Psoas muscle (tissue), 7 donors: ENCODE measurements at regions not wholly inside any gene's neighbourhood (a gene's known extent, or its start where the extent isn't known, plus 50 kb on each side); places are given as distances from the start of the nearest gene placed in this dataset.

ENCODE experiments used
- ATAC-seq, 4 donors: fragments of 200-7000 bp; cut with Tn5 transposase; one replicate each; pipeline ENCODE4 v1.9.1; 2020; ENCODE audit warnings: moderate library complexity in 3 of 4, mild to moderate bottlenecking in 2 of 4
- DNase-seq, 2 donors: peaks; one replicate each; pipeline ENCODE4 v3.0.0-alpha.2; 2020
- H3K27ac ChIP-seq: fragments of 200-600 bp; one replicate; pipeline ENCODE4 v1.8.0; 2022
- H3K27me3 ChIP-seq, 3 donors: fragments of 200-600 bp in 1 of 3; one replicate each; pipeline versions ENCODE4 v1.6.1 to v1.8.0; 2013 to 2022; ENCODE audit warnings: low read length in 2 of 3, mild to moderate bottlenecking in 2 of 3, moderate library complexity in 1 of 3; ENCODE audit not compliant: insufficient read depth in 3 of 3
- H3K36me3 ChIP-seq, 2 donors: fragments of 200-600 bp in 1 of 2; one replicate each; pipeline versions ENCODE4 v1.6.1 to v1.8.0; 2013 to 2022; ENCODE audit warnings: low read depth in 1 of 2, mild to moderate bottlenecking in 1 of 2, moderate library complexity in 1 of 2; ENCODE audit not compliant: insufficient read depth in 1 of 2
- H3K4me1 ChIP-seq: fragments of 200-600 bp; one replicate; pipeline ENCODE4 v1.8.0; 2022
- H3K4me3 ChIP-seq: fragments of 200-600 bp; one replicate; pipeline ENCODE4 v1.8.0; 2022; ENCODE audit warnings: mild to moderate bottlenecking
- H3K9me3 ChIP-seq: fragments of 200-600 bp; one replicate; pipeline ENCODE4 v1.8.0; 2022
- WGBS, 3 donors: extraction: QIAGEN DNeasy Blood & Tissue Kit; methylation state at CpG; one replicate each; pipeline versions ENCODE4 v1.1.6 to v1.1.7; 2013; 5-methylcytosine and 5-hydroxymethylcytosine counted together
- intact Hi-C, 2 donors: fragments of 100-400 bp; cut with DNase I; formaldehyde crosslinking; loops; one replicate each; pipeline versions ENCODE4 v1.11.0 to v1.14.2; 2022
- TF ChIP-seq, protein P1 (sequence below): fragments of 200-600 bp; IDR thresholded peaks from one replicate; pipeline ENCODE4 v1.8.0; 2022; ENCODE audit warnings: antibody characterized with exemption
- donor health status: healthy with polysubstance abuse.
- donor health status: DM: no; HTN: no; CAD: no; lungs with moderate emphysema.
- donor health status: Bipolar disorder and iron deficiency.
- donor health status: healthy.
- donor health status: DM: yes; HTN: yes; CAD: no.
- donor health status: DM: no; HTN: no; CAD: no.
- donor health status: DM: yes; HTN: yes; CAD: no.

DNA sequence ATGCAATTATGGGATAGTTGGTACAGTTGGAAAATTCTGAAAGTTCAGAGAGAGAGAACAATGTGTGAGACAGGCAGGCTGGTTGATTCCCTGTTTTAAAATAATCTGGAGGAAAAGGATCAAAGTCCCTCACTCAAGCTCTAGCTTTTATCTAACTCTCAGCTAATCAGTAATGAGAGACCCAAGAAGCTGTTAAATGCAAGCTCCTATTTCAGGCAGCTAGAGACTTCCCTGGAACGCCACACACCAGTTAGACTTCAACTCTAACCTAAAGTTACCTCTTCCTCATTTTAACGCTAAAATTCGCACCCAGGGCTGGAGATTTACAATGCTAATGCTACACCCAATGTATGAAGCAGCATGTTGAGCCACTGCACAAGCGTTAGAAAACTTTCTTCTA is 243.1 kb downstream of the EN1 start:
- Histone ChIP-seq H3K9me3 (no peaks in the 10 kb centered on the region), H3K27ac (no peak overlapping the region), H3K36me3 (no peaks in the 10 kb centered on the region), H3K27me3 (no peaks in the 10 kb centered on the region), H3K4me3 (no peak overlapping the region), H3K4me1 (no peaks in the 10 kb centered on the region)
- TF ChIP-seq, protein P1, sequence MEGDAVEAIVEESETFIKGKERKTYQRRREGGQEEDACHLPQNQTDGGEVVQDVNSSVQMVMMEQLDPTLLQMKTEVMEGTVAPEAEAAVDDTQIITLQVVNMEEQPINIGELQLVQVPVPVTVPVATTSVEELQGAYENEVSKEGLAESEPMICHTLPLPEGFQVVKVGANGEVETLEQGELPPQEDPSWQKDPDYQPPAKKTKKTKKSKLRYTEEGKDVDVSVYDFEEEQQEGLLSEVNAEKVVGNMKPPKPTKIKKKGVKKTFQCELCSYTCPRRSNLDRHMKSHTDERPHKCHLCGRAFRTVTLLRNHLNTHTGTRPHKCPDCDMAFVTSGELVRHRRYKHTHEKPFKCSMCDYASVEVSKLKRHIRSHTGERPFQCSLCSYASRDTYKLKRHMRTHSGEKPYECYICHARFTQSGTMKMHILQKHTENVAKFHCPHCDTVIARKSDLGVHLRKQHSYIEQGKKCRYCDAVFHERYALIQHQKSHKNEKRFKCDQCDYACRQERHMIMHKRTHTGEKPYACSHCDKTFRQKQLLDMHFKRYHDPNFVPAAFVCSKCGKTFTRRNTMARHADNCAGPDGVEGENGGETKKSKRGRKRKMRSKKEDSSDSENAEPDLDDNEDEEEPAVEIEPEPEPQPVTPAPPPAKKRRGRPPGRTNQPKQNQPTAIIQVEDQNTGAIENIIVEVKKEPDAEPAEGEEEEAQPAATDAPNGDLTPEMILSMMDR: no peak
- intact Hi-C loops: no loop called here
- WGBS, 3 donors: 72 to 82% (median 77%) methylated on average over 4 of the region's 4 CpGs
- ATAC-seq (no peak), DNase-seq (no peak)

DNA sequence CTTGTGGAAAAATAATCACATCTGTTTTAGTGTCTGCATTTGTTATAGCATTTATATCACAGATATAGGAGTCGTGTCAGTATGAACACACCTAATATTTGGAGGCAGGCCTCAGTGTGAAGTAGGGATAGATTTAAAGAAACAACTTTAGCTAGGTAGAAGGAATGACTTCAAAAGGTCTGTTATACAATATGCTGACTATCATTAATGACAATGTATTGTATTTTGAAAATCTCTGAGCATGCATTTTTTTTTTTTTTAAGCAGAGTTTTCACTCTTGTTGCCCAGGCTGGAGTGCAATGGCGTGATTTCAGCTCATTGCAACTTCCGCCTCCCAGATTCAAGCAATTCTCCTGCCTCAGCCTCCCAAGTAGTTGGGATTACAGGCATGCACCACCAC is 248.3 kb downstream of the EN1 start:
- no peak for DNase-seq
- H3K4me1 ChIP-seq: no peaks in the 10 kb centered on the region
- no peaks in the 10 kb centered on the region for H3K27me3 ChIP-seq
- 81 to 89% (median 83%) methylated on average over 3 of the region's 3 CpGs for WGBS, 3 donors
- intact Hi-C loops: no loop called here
- ATAC-seq: no peak
- H3K4me3 ChIP-seq: no peak overlapping the region
- TF ChIP-seq, protein P1: no peak
- H3K9me3 ChIP-seq: no peaks in the 10 kb centered on the region
- H3K27ac ChIP-seq: no peak overlapping the region
- no peaks in the 10 kb centered on the region for H3K36me3 ChIP-seq

DNA sequence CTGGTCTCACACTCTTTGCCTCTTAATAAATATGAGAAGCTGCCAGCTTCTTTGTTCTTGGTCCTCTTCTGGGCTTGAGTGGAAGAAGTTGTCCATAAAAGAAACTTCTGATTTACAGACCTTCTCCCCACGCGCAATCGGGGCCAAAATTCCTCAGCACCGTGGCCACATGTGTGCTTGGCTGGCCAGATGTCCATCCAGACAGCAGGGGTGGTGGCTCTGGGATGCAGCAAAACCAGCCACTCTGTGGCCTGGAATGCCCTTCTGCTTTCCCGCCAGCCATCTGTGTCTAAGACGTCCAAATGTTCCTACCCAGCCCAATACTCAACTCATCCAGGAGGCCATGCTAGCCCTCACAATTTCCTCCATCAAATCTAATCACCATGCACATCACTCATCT is 250.8 kb downstream of the EN1 start:
- intact Hi-C loops: no loop called here
- TF ChIP-seq, protein P1: no peak
- no peaks in the 10 kb centered on the region for H3K4me1 ChIP-seq
- H3K27ac ChIP-seq: no peak overlapping the region
- ATAC-seq (no peak), DNase-seq (no peak)
- H3K27me3 ChIP-seq: no peaks in the 10 kb centered on the region
- H3K36me3 ChIP-seq: no peaks in the 10 kb centered on the region
- H3K9me3 ChIP-seq: no peaks in the 10 kb centered on the region
- WGBS, 3 donors: 26 to 50% (median 36%) methylated on average over 6 of the region's 6 CpGs
- H3K4me3 ChIP-seq: no peak overlapping the region

DNA sequence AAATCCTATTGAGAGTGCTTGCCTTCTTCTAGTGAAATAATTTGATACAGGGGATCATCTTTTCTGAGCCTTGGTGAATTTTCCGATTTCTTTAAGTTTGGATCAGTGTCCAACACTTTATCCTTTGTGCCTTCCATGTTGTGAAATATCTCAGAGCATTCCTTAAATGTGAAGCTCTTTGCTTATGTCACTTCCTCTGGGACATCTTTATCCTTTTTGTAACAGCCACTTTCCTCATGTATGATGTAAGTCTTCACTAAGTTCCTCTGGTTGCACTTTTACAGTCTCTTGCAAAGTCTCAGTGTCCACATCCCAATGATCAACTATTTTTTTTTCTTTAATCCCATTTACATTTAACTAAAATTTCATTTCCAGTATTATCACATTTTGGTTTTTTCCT is 254.2 kb downstream of the EN1 start:
- Histone ChIP-seq H3K4me1 (no peaks in the 10 kb centered on the region), H3K4me3 (no peak overlapping the region), H3K36me3 (no peaks in the 10 kb centered on the region), H3K27me3 (no peaks in the 10 kb centered on the region), H3K27ac (no peak overlapping the region), H3K9me3 (no peaks in the 10 kb centered on the region)
- TF ChIP-seq, protein P1: no peak
- intact Hi-C loops: no loop called here
- DNase-seq (no peak), ATAC-seq (no peak)
- WGBS, 3 donors: 77 to 89% (median 77%) methylated on average over 1 of the region's 1 CpG

DNA sequence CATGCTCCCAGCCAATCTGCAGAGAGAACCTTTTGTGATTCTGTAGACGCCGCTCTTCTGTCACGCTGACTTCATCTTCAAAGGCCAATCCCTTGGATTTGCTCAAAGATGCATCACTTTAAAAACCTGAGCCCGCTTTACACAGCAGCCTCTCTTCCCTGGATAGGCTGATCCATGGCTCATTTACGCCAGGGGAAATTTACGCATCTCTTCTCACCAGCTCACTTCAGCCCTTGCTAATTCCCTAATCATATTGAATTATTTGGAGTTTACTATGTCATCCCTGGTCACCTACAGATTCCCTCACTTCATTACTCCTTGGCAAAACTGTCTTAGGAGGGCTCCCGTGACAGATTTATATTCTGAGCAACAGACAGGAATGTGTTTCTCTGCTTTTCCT is 256.2 kb downstream of the EN1 start:
- 70 to 74% (median 73%) methylated on average over 7 of the region's 7 CpGs for WGBS, 3 donors
- ATAC-seq: no peak
- H3K36me3 ChIP-seq: no peaks in the 10 kb centered on the region
- intact Hi-C loops: no loop called here
- no peaks in the 10 kb centered on the region for H3K4me1 ChIP-seq
- no peaks in the 10 kb centered on the region for H3K9me3 ChIP-seq
- no peak for DNase-seq
- no peak overlapping the region for H3K27ac ChIP-seq
- no peak overlapping the region for H3K4me3 ChIP-seq
- H3K27me3 ChIP-seq: no peaks in the 10 kb centered on the region
- TF ChIP-seq, protein P1: no peak
